T-helper 9 cell (primary cell): ENCODE measurements at regions not wholly inside any gene's neighbourhood (a gene's known extent, or its start where the extent isn't known, plus 50 kb on each side); places are given as distances from the start of the nearest gene placed in this dataset.
"Not testable (repeated sequence)": the region's sequence is repeated elsewhere in the genome, so short reads cannot be mapped to it uniquely, and the experiment has no call there.

Source experiments
- DNase-seq: peaks from one replicate; pipeline ENCODE4 v3.0.0-alpha.2; 2020

GRCh38 chr4:26181616-26182015 is 139.2 kb upstream of the RBPJ start:
- DNase-seq, result no peak

- no peak for DNase-seq
Observed at GRCh38 chr4:26183017-26183416, 137.8 kb upstream of the RBPJ start.

- DNase-seq, result no peak
Observed at GRCh38 chr4:26185436-26185835, 135.4 kb upstream of the RBPJ start.

- no peak for DNase-seq
Observed at GRCh38 chr4:26191353-26191752, 129.5 kb upstream of the RBPJ start.

GRCh38 chr4:26192899-26193869 is 127.6 kb upstream of the RBPJ start:
- DNase-seq, result no peak

GRCh38 chr4:26194764-26195163 is 126.0 kb upstream of the RBPJ start:
- DNase-seq, result no peak

- DNase-seq, result no peak
Observed at GRCh38 chr4:26196567-26196966, 124.2 kb upstream of the RBPJ start.

GRCh38 chr4:26197018-26197779 is 123.6 kb upstream of the RBPJ start:
- DNase-seq, result peak; percentile 28

- not testable (repeated sequence) for DNase-seq
Observed at GRCh38 chr4:26198931-26199330, 121.9 kb upstream of the RBPJ start.

- no peak for DNase-seq
Observed at GRCh38 chr4:26199596-26199995, 121.2 kb upstream of the RBPJ start.

- no peak for DNase-seq
Observed at GRCh38 chr4:26201120-26201519, 119.7 kb upstream of the RBPJ start.

- DNase-seq, result no peak
Observed at GRCh38 chr4:26204249-26204825, 116.5 kb upstream of the RBPJ start.

- no peak for DNase-seq
Observed at GRCh38 chr4:26204911-26205370, 115.9 kb upstream of the RBPJ start.

- no peak for DNase-seq
Observed at GRCh38 chr4:26206339-26206738, 114.5 kb upstream of the RBPJ start.

GRCh38 chr4:26206999-26207398 is 113.8 kb upstream of the RBPJ start:
- no peak for DNase-seq

GRCh38 chr4:26207631-26208030 is 113.2 kb upstream of the RBPJ start:
- no peak for DNase-seq

GRCh38 chr4:26208237-26208994 is 112.4 kb upstream of the RBPJ start:
- DNase-seq, result no peak

GRCh38 chr4:26209378-26209777 is 111.4 kb upstream of the RBPJ start:
- not testable (repeated sequence) for DNase-seq

GRCh38 chr4:26212528-26212927 is 108.3 kb upstream of the RBPJ start:
- no peak for DNase-seq

GRCh38 chr4:26213317-26213716 is 107.5 kb upstream of the RBPJ start:
- DNase-seq, result no peak

GRCh38 chr4:26214994-26215393 is 105.8 kb upstream of the RBPJ start:
- no peak for DNase-seq

GRCh38 chr4:26215725-26216124 is 105.1 kb upstream of the RBPJ start:
- no peak for DNase-seq

GRCh38 chr4:26217481-26217880 is 103.3 kb upstream of the RBPJ start:
- DNase-seq, result no peak
